ENCODE measurements at regions not wholly inside any gene's neighbourhood (a gene's known extent, or its start where the extent isn't known, plus 50 kb on each side); places are given as distances from the start of the nearest gene placed in this dataset.

GRCh38 chr7:121447243-121447910 lies 51.3 kb upstream of the FAM3C start:
- TF ChIP-seq CTCF (IDR thresholded peaks at IDR 0.05; ENCODE audit: control insufficient read depth, insufficient read depth, low read depth, low read length, missing control alignments): no peak
- no peak for DNase-seq (ENCODE audit: low read depth)
- no peak overlapping the region for H3K4me3 ChIP-seq (ENCODE audit: control insufficient read depth, low read depth, low read length)

GRCh38 chr7:121446526-121446925 lies 50.4 kb upstream of the FAM3C start:
- DNase-seq (ENCODE audit: low read depth): no peak
- TF ChIP-seq CTCF (IDR thresholded peaks at IDR 0.05; ENCODE audit: control insufficient read depth, insufficient read depth, low read depth, low read length, missing control alignments): no peak
- no peak overlapping the region for H3K4me3 ChIP-seq (ENCODE audit: control insufficient read depth, low read depth, low read length)

All from AG09309 (cell line).